ENCODE measurements at regions not wholly inside any gene's neighbourhood (a gene's known extent, or its start where the extent isn't known, plus 50 kb on each side); places are given as distances from the start of the nearest gene placed in this dataset.

DNA sequence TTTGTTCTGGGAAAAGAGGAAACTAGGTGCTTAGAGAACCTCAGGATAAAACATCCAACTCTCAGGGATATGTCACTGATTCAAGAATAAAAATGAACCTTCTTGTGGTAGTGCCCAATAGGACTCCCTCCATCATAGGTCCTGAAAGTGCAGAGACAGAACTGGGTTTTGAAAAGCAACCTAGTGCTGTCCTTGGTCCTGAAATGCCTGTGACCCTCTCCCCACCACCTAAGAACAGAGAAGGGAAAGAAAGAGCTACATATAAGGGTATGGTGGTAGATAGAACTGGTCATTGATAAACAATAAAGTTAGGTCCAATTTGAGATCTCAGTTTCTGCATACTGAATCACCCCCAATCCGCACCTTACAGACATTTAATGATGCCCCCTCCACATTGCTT is 953.3 kb downstream of the XPNPEP1 start:
- TF ChIP-seq, protein P1, sequence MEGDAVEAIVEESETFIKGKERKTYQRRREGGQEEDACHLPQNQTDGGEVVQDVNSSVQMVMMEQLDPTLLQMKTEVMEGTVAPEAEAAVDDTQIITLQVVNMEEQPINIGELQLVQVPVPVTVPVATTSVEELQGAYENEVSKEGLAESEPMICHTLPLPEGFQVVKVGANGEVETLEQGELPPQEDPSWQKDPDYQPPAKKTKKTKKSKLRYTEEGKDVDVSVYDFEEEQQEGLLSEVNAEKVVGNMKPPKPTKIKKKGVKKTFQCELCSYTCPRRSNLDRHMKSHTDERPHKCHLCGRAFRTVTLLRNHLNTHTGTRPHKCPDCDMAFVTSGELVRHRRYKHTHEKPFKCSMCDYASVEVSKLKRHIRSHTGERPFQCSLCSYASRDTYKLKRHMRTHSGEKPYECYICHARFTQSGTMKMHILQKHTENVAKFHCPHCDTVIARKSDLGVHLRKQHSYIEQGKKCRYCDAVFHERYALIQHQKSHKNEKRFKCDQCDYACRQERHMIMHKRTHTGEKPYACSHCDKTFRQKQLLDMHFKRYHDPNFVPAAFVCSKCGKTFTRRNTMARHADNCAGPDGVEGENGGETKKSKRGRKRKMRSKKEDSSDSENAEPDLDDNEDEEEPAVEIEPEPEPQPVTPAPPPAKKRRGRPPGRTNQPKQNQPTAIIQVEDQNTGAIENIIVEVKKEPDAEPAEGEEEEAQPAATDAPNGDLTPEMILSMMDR (IDR thresholded peaks at IDR 0.05): no peak
- no peak for TF ChIP-seq EZH2 (IDR thresholded peaks at IDR 0.05; ENCODE audit: borderline replicate concordance, insufficient read depth, low read depth, low read length, poor library complexity, severe bottlenecking)

Data from B cell (primary cell).